Activated B cell treated with CpG ODN at 0.5 μM for 24 hours (primary cell): ENCODE measurements at regions not wholly inside any gene's neighbourhood (a gene's known extent, or its start where the extent isn't known, plus 50 kb on each side); places are given as distances from the start of the nearest gene placed in this dataset.

Experiments
- ATAC-seq: fragments of 200-7000 bp; cut with Tn5 transposase; one replicate; pipeline ENCODE4 v1.10.0; 2021; ENCODE audit warnings: low read depth, mild to moderate bottlenecking, moderate library complexity
- CTCF ChIA-PET: fragments of 350-600 bp; sonication (Branson Sonifier 250); formaldehyde crosslinking; loops from one replicate; lab custom pipeline; 2021; ENCODE audit warnings: antibody characterized with exemption; lab: Charles Lee
- POLR2A ChIA-PET: fragments of 350-600 bp; sonication (Branson Sonifier 250); formaldehyde crosslinking; loops from one replicate; lab custom pipeline; 2021; ENCODE audit warnings: antibody characterized with exemption; lab: Charles Lee
- DNase-seq: peaks from one replicate; pipeline ENCODE4 v3.0.0; 2022
- H3K27ac Mint-ChIP-seq: one replicate; pipeline ENCODE4 v1.8.0; 2020; ENCODE audit warnings: mixed read lengths
- H3K27me3 Mint-ChIP-seq: one replicate; pipeline ENCODE4 v1.8.0; 2021; ENCODE audit warnings: mixed read lengths
- H3K36me3 Mint-ChIP-seq: one replicate; pipeline ENCODE4 v1.8.0; 2021; ENCODE audit warnings: low read depth, mixed read lengths
- H3K4me1 Mint-ChIP-seq: one replicate; pipeline ENCODE4 v1.8.0; 2021; ENCODE audit warnings: mixed read lengths
- H3K4me3 Mint-ChIP-seq: one replicate; pipeline ENCODE4 v1.8.0; 2020; ENCODE audit warnings: mild to moderate bottlenecking, mixed read lengths
- H3K9me3 Mint-ChIP-seq: one replicate; pipeline ENCODE4 v1.8.0; 2020; ENCODE audit warnings: mixed read lengths
- intact Hi-C: fragments of 100-400 bp; cut with micrococcal nuclease; formaldehyde crosslinking; loops from one replicate; pipeline ENCODE4 v1.15.1; 2024
- TF ChIP-seq, protein P1 (sequence below): fragments of 200-600 bp; IDR thresholded peaks from one replicate; pipeline ENCODE4 v1.8.0; 2022; ENCODE audit warnings: antibody characterized with exemption, mild to moderate bottlenecking

GRCh38 chr5:88093765-88094164 is 174.9 kb downstream of the TMEM161B start:
- Mint-ChIP-seq H3K36me3 (no peaks in the 10 kb centered on the region), H3K4me1 (no peaks in the 10 kb centered on the region), H3K27ac (no peak overlapping the region), H3K27me3 (no peaks in the 10 kb centered on the region), H3K4me3 (no peak overlapping the region), H3K9me3 (no peaks in the 10 kb centered on the region)
- POLR2A ChIA-PET = no interaction called here
- no peak for DNase-seq
- TF ChIP-seq, protein P1, sequence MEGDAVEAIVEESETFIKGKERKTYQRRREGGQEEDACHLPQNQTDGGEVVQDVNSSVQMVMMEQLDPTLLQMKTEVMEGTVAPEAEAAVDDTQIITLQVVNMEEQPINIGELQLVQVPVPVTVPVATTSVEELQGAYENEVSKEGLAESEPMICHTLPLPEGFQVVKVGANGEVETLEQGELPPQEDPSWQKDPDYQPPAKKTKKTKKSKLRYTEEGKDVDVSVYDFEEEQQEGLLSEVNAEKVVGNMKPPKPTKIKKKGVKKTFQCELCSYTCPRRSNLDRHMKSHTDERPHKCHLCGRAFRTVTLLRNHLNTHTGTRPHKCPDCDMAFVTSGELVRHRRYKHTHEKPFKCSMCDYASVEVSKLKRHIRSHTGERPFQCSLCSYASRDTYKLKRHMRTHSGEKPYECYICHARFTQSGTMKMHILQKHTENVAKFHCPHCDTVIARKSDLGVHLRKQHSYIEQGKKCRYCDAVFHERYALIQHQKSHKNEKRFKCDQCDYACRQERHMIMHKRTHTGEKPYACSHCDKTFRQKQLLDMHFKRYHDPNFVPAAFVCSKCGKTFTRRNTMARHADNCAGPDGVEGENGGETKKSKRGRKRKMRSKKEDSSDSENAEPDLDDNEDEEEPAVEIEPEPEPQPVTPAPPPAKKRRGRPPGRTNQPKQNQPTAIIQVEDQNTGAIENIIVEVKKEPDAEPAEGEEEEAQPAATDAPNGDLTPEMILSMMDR = no peak
- intact Hi-C loops = no loop called here
- CTCF ChIA-PET = no interaction called here
- ATAC-seq = no peak

GRCh38 chr5:88092958-88093605 is 175.6 kb downstream of the TMEM161B start:
- POLR2A ChIA-PET = no interaction called here
- Mint-ChIP-seq H3K27ac (no peak overlapping the region), H3K27me3 (peaks cover 4% of the 10 kb centered on the region), H3K36me3 (no peaks in the 10 kb centered on the region), H3K9me3 (no peaks in the 10 kb centered on the region), H3K4me3 (no peak overlapping the region), H3K4me1 (no peaks in the 10 kb centered on the region)
- ATAC-seq = no peak
- intact Hi-C loops = no loop called here
- TF ChIP-seq, protein P1 = no peak
- CTCF ChIA-PET = no interaction called here
- DNase-seq = no peak

DNA sequence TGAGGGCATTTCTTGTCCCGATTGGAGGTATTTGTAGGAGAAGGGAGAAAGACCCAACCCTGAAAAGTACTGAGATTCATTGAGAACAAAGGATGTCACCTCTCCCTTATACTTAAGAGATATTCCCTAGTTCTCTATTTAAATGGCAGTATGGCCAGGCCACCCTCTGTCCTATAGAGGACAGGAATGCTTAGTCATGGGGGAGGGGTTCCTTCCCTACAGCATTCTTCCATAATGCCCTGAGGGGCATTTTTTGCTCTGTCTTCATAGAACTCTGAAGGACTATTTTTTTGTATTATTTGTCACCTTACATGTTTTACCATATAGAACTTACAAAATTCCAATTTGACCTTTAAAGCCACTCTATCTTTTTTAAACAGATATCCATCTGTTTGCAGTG is 176.3 kb downstream of the TMEM161B start:
- no peaks in the 10 kb centered on the region for H3K36me3 Mint-ChIP-seq
- DNase-seq (no peak), ATAC-seq (no peak)
- peaks cover 6% of the 10 kb centered on the region for H3K27me3 Mint-ChIP-seq
- ChIA-PET POLR2A (no interaction called here), CTCF (no interaction called here)
- intact Hi-C loops = no loop called here
- no peaks in the 10 kb centered on the region for H3K9me3 Mint-ChIP-seq
- TF ChIP-seq, protein P1 = no peak
- no peaks in the 10 kb centered on the region for H3K4me1 Mint-ChIP-seq
- no peak overlapping the region for H3K27ac Mint-ChIP-seq
- no peak overlapping the region for H3K4me3 Mint-ChIP-seq

DNA sequence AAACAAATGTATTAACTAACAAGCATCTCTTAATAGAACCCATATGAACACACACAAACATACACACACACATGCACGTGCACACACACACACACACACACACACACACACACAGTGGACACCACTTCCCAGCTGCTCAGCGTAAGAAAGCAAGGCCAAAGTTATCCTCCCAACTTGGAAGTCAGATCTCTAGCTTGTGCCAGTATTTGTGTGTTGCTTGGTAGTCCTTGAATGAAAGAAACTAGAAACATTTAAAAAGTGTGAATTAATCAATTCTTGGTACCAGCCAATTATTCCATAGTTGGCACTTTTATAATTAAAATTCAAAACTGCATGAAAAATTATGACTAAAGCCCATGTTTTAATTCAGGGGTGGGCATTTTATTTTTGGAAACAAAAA is 178.1 kb downstream of the TMEM161B start:
- Mint-ChIP-seq H3K4me3 (no peak overlapping the region), H3K27ac (no peak overlapping the region), H3K9me3 (no peaks in the 10 kb centered on the region), H3K36me3 (no peaks in the 10 kb centered on the region), H3K27me3 (peaks cover 6% of the 10 kb centered on the region), H3K4me1 (no peaks in the 10 kb centered on the region)
- intact Hi-C loops = no loop called here
- ATAC-seq (no peak), DNase-seq (no peak)
- TF ChIP-seq, protein P1 = no peak
- POLR2A ChIA-PET = no interaction called here
- CTCF ChIA-PET = no interaction called here

DNA sequence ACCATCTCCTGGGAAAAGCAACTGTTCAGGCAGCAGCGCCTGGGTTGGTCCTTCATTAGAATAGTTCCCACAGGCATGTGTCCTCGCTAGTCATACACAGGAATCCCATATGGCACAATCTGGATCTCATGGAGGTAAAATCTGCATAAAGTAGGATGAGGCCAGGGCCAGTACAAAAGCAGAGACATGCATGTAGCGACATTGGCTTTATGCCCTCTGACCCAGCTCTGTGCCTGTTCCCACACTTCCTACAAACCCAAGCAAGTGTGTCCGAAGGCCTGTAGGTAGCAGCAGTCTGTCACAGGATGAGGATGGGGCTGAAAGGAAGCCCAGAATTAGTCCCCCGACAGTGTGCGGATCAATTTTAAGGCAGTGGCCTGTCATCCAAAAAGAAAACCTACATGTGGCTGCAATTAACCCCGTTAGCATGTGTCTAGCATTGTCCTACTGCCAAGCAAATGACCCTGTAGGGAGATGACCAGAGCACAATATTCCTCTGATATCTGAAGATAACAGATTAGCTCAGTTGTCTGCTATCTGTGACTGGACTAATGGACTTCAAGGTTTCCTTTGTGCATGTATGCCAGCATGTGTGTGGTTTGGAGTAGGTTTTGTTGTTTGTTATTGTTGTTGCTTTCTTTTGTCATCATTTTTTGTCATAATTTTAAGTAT is 178.8 kb downstream of the TMEM161B start:
- POLR2A ChIA-PET = no interaction called here
- no peak overlapping the region for H3K27ac Mint-ChIP-seq
- no peak overlapping the region for H3K4me3 Mint-ChIP-seq
- H3K27me3 Mint-ChIP-seq = peaks cover 6% of the 10 kb centered on the region
- TF ChIP-seq, protein P1 = no peak
- H3K4me1 Mint-ChIP-seq = no peaks in the 10 kb centered on the region
- CTCF ChIA-PET = no interaction called here
- intact Hi-C loops = no loop called here
- H3K36me3 Mint-ChIP-seq = no peaks in the 10 kb centered on the region
- no peak for ATAC-seq
- no peak for DNase-seq
- no peaks in the 10 kb centered on the region for H3K9me3 Mint-ChIP-seq
